ENCODE measurements at regions not wholly inside any gene's neighbourhood (a gene's known extent, or its start where the extent isn't known, plus 50 kb on each side); places are given as distances from the start of the nearest gene placed in this dataset.
A peak's percentile ranks its signal among the peaks of the same experiment; 100 is the strongest.

GRCh38 chr5:91534332-91534731 is 151.2 kb upstream of the ARRDC3 start:
- Mint-ChIP-seq H3K27ac (no peak overlapping the region), H3K4me1 (peaks cover 0 to 1% (median 0%) of the 10 kb centered on the region in 4 donors), H3K4me3 (no peak overlapping the region), H3K27me3 (peaks cover 0 to 1% (median 0%) of the 10 kb centered on the region in 5 donors), H3K9me3 (peaks cover 0 to 3% (median 0%) of the 10 kb centered on the region in 9 donors), H3K36me3 (peaks cover 0 to 5% (median 0%) of the 10 kb centered on the region in 3 donors)
- POLR2A ChIA-PET = no interaction called here
- ATAC-seq (no peak), DNase-seq (no peak)

- no peak for ATAC-seq
- no peaks in the 10 kb centered on the region for H3K4me1 Mint-ChIP-seq
- H3K4me3 Mint-ChIP-seq = no peak overlapping the region
- DNase-seq = no peak
- no peak overlapping the region for H3K27ac Mint-ChIP-seq
- peaks cover 0 to 7% (median 0%) of the 10 kb centered on the region in 3 donors for H3K36me3 Mint-ChIP-seq
- H3K27me3 Mint-ChIP-seq = peaks cover 0 to 1% (median 0%) of the 10 kb centered on the region in 5 donors
- POLR2A ChIA-PET = no interaction called here
- peaks cover 0 to 8% (median 0%) of the 10 kb centered on the region in 9 donors for H3K9me3 Mint-ChIP-seq
Observed at GRCh38 chr5:91532779-91533178, 149.7 kb upstream of the ARRDC3 start.

GRCh38 chr5:91532281-91532680 is 149.2 kb upstream of the ARRDC3 start:
- peaks cover 0 to 8% (median 0%) of the 10 kb centered on the region in 9 donors for H3K9me3 Mint-ChIP-seq
- H3K4me3 Mint-ChIP-seq = no peak overlapping the region
- no peak for DNase-seq
- no peak for ATAC-seq
- H3K4me1 Mint-ChIP-seq = no peaks in the 10 kb centered on the region
- H3K36me3 Mint-ChIP-seq = peaks cover 0 to 7% (median 0%) of the 10 kb centered on the region in 3 donors
- H3K27me3 Mint-ChIP-seq = peaks cover 0 to 1% (median 0%) of the 10 kb centered on the region in 5 donors
- H3K27ac Mint-ChIP-seq = no peak overlapping the region
- POLR2A ChIA-PET = no interaction called here

- peaks cover 0 to 8% (median 0%) of the 10 kb centered on the region in 9 donors for H3K9me3 Mint-ChIP-seq
- no peak overlapping the region for H3K4me3 Mint-ChIP-seq
- H3K36me3 Mint-ChIP-seq = peaks cover 0 to 7% (median 0%) of the 10 kb centered on the region in 3 donors
- peaks cover 0 to 1% (median 0%) of the 10 kb centered on the region in 5 donors for H3K27me3 Mint-ChIP-seq
- DNase-seq (no peak), ATAC-seq (no peak)
- no peaks in the 10 kb centered on the region for H3K4me1 Mint-ChIP-seq
- H3K27ac Mint-ChIP-seq = no peak overlapping the region
- POLR2A ChIA-PET = no interaction called here
Observed at GRCh38 chr5:91528831-91529230, 145.7 kb upstream of the ARRDC3 start.

- H3K4me3 Mint-ChIP-seq = no peak overlapping the region
- H3K9me3 Mint-ChIP-seq = no peaks in the 10 kb centered on the region
- H3K27me3 Mint-ChIP-seq = peaks cover 0 to 7% (median 1%) of the 10 kb centered on the region in 5 donors
- DNase-seq (no peak), ATAC-seq (no peak)
- H3K27ac Mint-ChIP-seq = no peak overlapping the region
- POLR2A ChIA-PET = no interaction called here
- H3K4me1 Mint-ChIP-seq = no peaks in the 10 kb centered on the region
- H3K36me3 Mint-ChIP-seq = no peaks in the 10 kb centered on the region
Observed at GRCh38 chr5:91521785-91522184, 138.7 kb upstream of the ARRDC3 start.

GRCh38 chr5:91521334-91521733 is 138.2 kb upstream of the ARRDC3 start:
- Mint-ChIP-seq H3K36me3 (no peaks in the 10 kb centered on the region), H3K4me3 (no peak overlapping the region), H3K9me3 (no peaks in the 10 kb centered on the region), H3K4me1 (no peaks in the 10 kb centered on the region), H3K27me3 (peaks cover 0 to 7% (median 1%) of the 10 kb centered on the region in 5 donors), H3K27ac (no peak overlapping the region)
- no peak for ATAC-seq
- POLR2A ChIA-PET = no interaction called here
- DNase-seq = no peak

- no peaks in the 10 kb centered on the region for H3K36me3 Mint-ChIP-seq
- no peak overlapping the region for H3K4me3 Mint-ChIP-seq
- DNase-seq (no peak), ATAC-seq (no peak)
- POLR2A ChIA-PET = no interaction called here
- H3K4me1 Mint-ChIP-seq = peaks cover 0 to 6% (median 5%) of the 10 kb centered on the region in 4 donors
- H3K27me3 Mint-ChIP-seq = peaks cover 0 to 7% (median 4%) of the 10 kb centered on the region in 5 donors
- no peak overlapping the region for H3K27ac Mint-ChIP-seq
- peaks cover 0 to 3% (median 0%) of the 10 kb centered on the region in 9 donors for H3K9me3 Mint-ChIP-seq
Observed at GRCh38 chr5:91514400-91514799, 131.3 kb upstream of the ARRDC3 start.

GRCh38 chr5:91503321-91503720 is 120.2 kb upstream of the ARRDC3 start:
- Mint-ChIP-seq H3K27me3 (peaks cover 0 to 3% (median 0%) of the 10 kb centered on the region in 5 donors), H3K27ac (no peak overlapping the region), H3K9me3 (no peaks in the 10 kb centered on the region), H3K36me3 (no peaks in the 10 kb centered on the region), H3K4me3 (no peak overlapping the region), H3K4me1 (peaks cover 0 to 2% (median under 1%) of the 10 kb centered on the region in 4 donors)
- no peak for DNase-seq
- no peak for ATAC-seq
- POLR2A ChIA-PET = no interaction called here

GRCh38 chr5:91500758-91501157 is 117.6 kb upstream of the ARRDC3 start:
- POLR2A ChIA-PET = no interaction called here
- H3K27ac Mint-ChIP-seq = no peak overlapping the region

GRCh38 chr5:91499943-91500531 is 116.9 kb upstream of the ARRDC3 start:
- no peak for ATAC-seq
- peaks cover 0 to 3% (median 0%) of the 10 kb centered on the region in 5 donors for H3K27me3 Mint-ChIP-seq
- H3K4me1 Mint-ChIP-seq = peaks cover 0 to 7% (median 2%) of the 10 kb centered on the region in 4 donors
- H3K9me3 Mint-ChIP-seq = no peaks in the 10 kb centered on the region
- POLR2A ChIA-PET = no interaction called here
- H3K36me3 Mint-ChIP-seq = no peaks in the 10 kb centered on the region
- no peak overlapping the region for H3K27ac Mint-ChIP-seq
- H3K4me3 Mint-ChIP-seq = no peak overlapping the region
- DNase-seq = peak in 3 of 10 donors; percentile 51 to 62 (median 56)

More at GRCh38 chr5:91500758-91501157, 117.6 kb upstream of the ARRDC3 start:
- no peak for ATAC-seq
- no peak for DNase-seq
- H3K4me3 Mint-ChIP-seq = no peak overlapping the region
- H3K4me1 Mint-ChIP-seq = peaks cover 0 to 3% (median under 1%) of the 10 kb centered on the region in 4 donors
- H3K9me3 Mint-ChIP-seq = no peaks in the 10 kb centered on the region
- H3K27me3 Mint-ChIP-seq = peaks cover 0 to 3% (median 0%) of the 10 kb centered on the region in 5 donors
- H3K36me3 Mint-ChIP-seq = no peaks in the 10 kb centered on the region

GRCh38 chr5:91495699-91496098 is 112.6 kb upstream of the ARRDC3 start:
- Mint-ChIP-seq H3K27me3 (peaks cover 0 to under 1% (median 0%) of the 10 kb centered on the region in 5 donors), H3K27ac (peak overlapping the region in 1 of 10 donors; percentile 27), H3K9me3 (no peaks in the 10 kb centered on the region), H3K4me3 (no peak overlapping the region), H3K36me3 (no peaks in the 10 kb centered on the region), H3K4me1 (peaks cover 0 to 33% (median 30%) of the 10 kb centered on the region in 4 donors)
- ATAC-seq (no peak), DNase-seq (no peak)
- POLR2A ChIA-PET = no interaction called here

- no peaks in the 10 kb centered on the region for H3K9me3 Mint-ChIP-seq
- no peaks in the 10 kb centered on the region for H3K27me3 Mint-ChIP-seq
- H3K27ac Mint-ChIP-seq = peak overlapping the region in 2 of 10 donors; percentile 28 to 35
- POLR2A ChIA-PET = interaction anchor here (0.8 kb wide), 1 partner anchor 57 kb away, joined by 3 read pairs; no protein-coding TSS in a partner anchor
- H3K4me1 Mint-ChIP-seq = peaks cover 0 to 33% (median 29%) of the 10 kb centered on the region in 4 donors
- no peaks in the 10 kb centered on the region for H3K36me3 Mint-ChIP-seq
- no peak overlapping the region for H3K4me3 Mint-ChIP-seq
- ATAC-seq = no peak
- no peak for DNase-seq
Observed at GRCh38 chr5:91494447-91494996, 111.4 kb upstream of the ARRDC3 start.

- POLR2A ChIA-PET = no interaction called here
- DNase-seq (no peak), ATAC-seq (no peak)
- peaks cover 1 to 33% (median 31%) of the 10 kb centered on the region in 4 donors for H3K4me1 Mint-ChIP-seq
- peaks cover 0 to 7% (median 0%) of the 10 kb centered on the region in 9 donors for H3K9me3 Mint-ChIP-seq
- H3K4me3 Mint-ChIP-seq = peak overlapping the region in 6 of 10 donors; percentile 8 to 60 (median 24)
- H3K27me3 Mint-ChIP-seq = no peaks in the 10 kb centered on the region
- H3K36me3 Mint-ChIP-seq = no peaks in the 10 kb centered on the region
- peak overlapping the region in 2 of 10 donors; percentile 3 to 69 for H3K27ac Mint-ChIP-seq
Observed at GRCh38 chr5:91493086-91493485, 110.0 kb upstream of the ARRDC3 start.
